ENCODE measurements at regions not wholly inside any gene's neighbourhood (a gene's known extent, or its start where the extent isn't known, plus 50 kb on each side); places are given as distances from the start of the nearest gene placed in this dataset.
"Not testable (repeated sequence)": the region's sequence is repeated elsewhere in the genome, so short reads cannot be mapped to it uniquely, and the experiment has no call there.

- intact Hi-C loops (cut with DNase I, micrococcal nuclease), result no loop called here
- no peak for DNase-seq
- Histone ChIP-seq H3K36me3 (ENCODE audit: low read depth) (no peaks in the 10 kb centered on the region), H3K9me3 (no peaks in the 10 kb centered on the region), H3K4me3 (no peak overlapping the region), H3K4me1 (ENCODE audit: low read depth) (no peaks in the 10 kb centered on the region)
- TF ChIP-seq CTCF (IDR thresholded peaks at IDR 0.05), result no peak
- ATAC-seq, result no peak
Observed at GRCh38 chr3:16011376-16011775, 163.1 kb upstream of the GALNT15 start.

DNA sequence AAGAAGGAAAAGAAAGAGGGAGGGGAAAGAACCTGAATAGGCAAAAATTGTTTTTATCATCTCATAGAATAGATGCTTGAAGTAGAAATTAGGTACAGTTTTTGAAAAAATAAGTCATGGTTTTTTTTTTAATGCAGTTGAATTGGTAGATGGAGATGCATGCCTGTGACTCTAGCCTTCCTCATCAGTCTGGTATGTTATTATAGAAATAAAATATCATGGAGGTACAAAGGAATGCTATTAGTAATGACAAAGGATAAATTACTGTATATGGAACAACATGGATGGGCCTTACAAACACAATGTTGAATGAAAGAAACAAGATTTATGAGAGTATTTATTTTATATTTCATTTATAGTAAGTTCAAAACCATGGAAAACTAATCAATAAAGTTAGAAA, 162.4 kb upstream of the GALNT15 start:
- Histone ChIP-seq H3K4me3 (no peak overlapping the region), H3K9me3 (no peaks in the 10 kb centered on the region), H3K36me3 (ENCODE audit: low read depth) (no peaks in the 10 kb centered on the region), H3K4me1 (ENCODE audit: low read depth) (no peaks in the 10 kb centered on the region)
- TF ChIP-seq CTCF (IDR thresholded peaks at IDR 0.05), result no peak
- no peak for DNase-seq
- ATAC-seq, result no peak
- intact Hi-C loops (cut with DNase I, micrococcal nuclease), result no loop called here

- Histone ChIP-seq H3K9me3 (no peaks in the 10 kb centered on the region), H3K4me1 (ENCODE audit: low read depth) (no peaks in the 10 kb centered on the region), H3K36me3 (ENCODE audit: low read depth) (no peaks in the 10 kb centered on the region), H3K4me3 (no peak overlapping the region)
- ATAC-seq, result peak; percentile 59
- no peak for DNase-seq
- intact Hi-C loops (cut with DNase I, micrococcal nuclease), result no loop called here
- TF ChIP-seq CTCF (IDR thresholded peaks at IDR 0.05), result no peak
Observed at GRCh38 chr3:16013568-16013967, 160.9 kb upstream of the GALNT15 start.

DNA sequence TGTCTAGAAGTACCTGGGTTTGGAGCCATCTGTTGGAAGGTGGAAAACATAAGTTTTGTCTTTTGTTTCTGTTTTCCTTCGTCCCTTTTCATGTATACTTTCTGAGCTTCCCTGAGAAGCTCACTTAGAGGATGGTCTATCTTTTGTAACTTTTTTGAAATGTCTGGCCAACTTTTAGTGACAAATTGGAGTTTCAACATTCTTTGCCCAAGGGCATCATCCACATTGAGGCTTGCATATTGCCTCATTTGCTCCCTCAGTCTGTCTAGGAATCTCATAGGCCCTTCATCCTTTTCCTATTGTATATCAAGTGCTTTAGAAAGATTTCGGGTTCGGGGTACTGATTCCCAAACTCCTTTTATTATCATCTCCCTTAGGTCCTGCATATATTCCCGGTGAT, 152.7 kb upstream of the GALNT15 start:
- H3K9me3 ChIP-seq; H3K4me3 ChIP-seq; DNase-seq; H3K4me1 ChIP-seq (ENCODE audit: low read depth); H3K36me3 ChIP-seq (ENCODE audit: low read depth); ATAC-seq; intact Hi-C loops (cut with DNase I, micrococcal nuclease): not testable (repeated sequence)

GRCh38 chr3:16023881-16024280, 150.6 kb upstream of the GALNT15 start:
- intact Hi-C loops (cut with DNase I, micrococcal nuclease); H3K4me3 ChIP-seq; DNase-seq; H3K9me3 ChIP-seq; H3K36me3 ChIP-seq (ENCODE audit: low read depth); ATAC-seq; H3K4me1 ChIP-seq (ENCODE audit: low read depth): not testable (repeated sequence)

DNA sequence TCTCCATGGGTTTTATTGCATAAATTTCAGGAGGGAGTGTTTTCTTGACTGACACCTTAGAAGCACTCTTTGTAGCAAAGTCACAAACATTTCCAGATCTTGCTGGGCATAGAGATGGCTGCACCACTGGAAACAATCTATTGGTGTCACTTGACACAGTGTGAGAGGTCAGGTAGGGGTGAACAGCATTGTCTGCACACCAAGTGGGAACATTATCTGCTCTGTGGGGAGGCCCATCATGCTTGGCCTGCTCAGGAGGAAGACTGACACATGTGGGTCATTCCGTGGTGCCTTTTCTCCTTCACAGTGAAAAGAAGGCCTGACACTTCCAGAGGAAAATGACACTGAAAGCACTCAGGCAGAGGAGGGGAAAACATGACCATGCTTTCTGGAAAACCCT, 149.9 kb upstream of the GALNT15 start:
- intact Hi-C loops (cut with DNase I, micrococcal nuclease), result no loop called here
- no peak for ATAC-seq
- no peaks in the 10 kb centered on the region for H3K4me1 ChIP-seq (ENCODE audit: low read depth)
- no peaks in the 10 kb centered on the region for H3K9me3 ChIP-seq
- DNase-seq, result no peak
- H3K36me3 ChIP-seq (ENCODE audit: low read depth), result no peaks in the 10 kb centered on the region
- TF ChIP-seq CTCF (IDR thresholded peaks at IDR 0.05), result no peak
- no peak overlapping the region for H3K4me3 ChIP-seq

GRCh38 chr3:16026753-16027152, 147.7 kb upstream of the GALNT15 start:
- intact Hi-C loops (cut with DNase I, micrococcal nuclease), result no loop called here
- ATAC-seq (no peak), DNase-seq (no peak)
- Histone ChIP-seq H3K9me3 (no peaks in the 10 kb centered on the region), H3K4me3 (no peak overlapping the region), H3K36me3 (ENCODE audit: low read depth) (no peaks in the 10 kb centered on the region), H3K4me1 (ENCODE audit: low read depth) (no peaks in the 10 kb centered on the region)
- no peak for TF ChIP-seq CTCF (IDR thresholded peaks at IDR 0.05)
